H9 (cell line): ENCODE measurements at regions not wholly inside any gene's neighbourhood (a gene's known extent, or its start where the extent isn't known, plus 50 kb on each side); places are given as distances from the start of the nearest gene placed in this dataset.

Source experiments
- DNase-seq: peaks from one replicate; pipeline ENCODE4 v3.0.0-alpha.2; 2017
- H2AFZ ChIP-seq: one replicate; pipeline ENCODE4 v1.6.1; 2013; ENCODE audit warnings: mild to moderate bottlenecking, low read length, control low read depth, moderate library complexity
- H2AK5ac ChIP-seq: 2 replicates; pipeline ENCODE4 v1.6.1; 2013; ENCODE audit warnings: low read length, control low read depth, mixed read lengths; ENCODE audit not compliant: insufficient read length
- H2BK120ac ChIP-seq: one replicate; pipeline ENCODE4 v1.6.1; 2013; ENCODE audit warnings: low read depth, mild to moderate bottlenecking, low read length, control low read depth, inconsistent platforms; ENCODE audit not compliant: poor library complexity, severe bottlenecking
- H2BK12ac ChIP-seq: 2 replicates; pipeline ENCODE4 v1.6.1; 2013; ENCODE audit warnings: low read length, control low read depth, mixed read lengths, low read depth; ENCODE audit not compliant: insufficient read length
- H2BK15ac ChIP-seq: 2 replicates; pipeline ENCODE4 v1.6.1; 2013; ENCODE audit warnings: low read depth, low read length, control low read depth
- H2BK20ac ChIP-seq: one replicate; pipeline ENCODE4 v1.6.1; 2013; ENCODE audit warnings: low read depth, mild to moderate bottlenecking, low read length, control low read depth, inconsistent platforms; ENCODE audit not compliant: poor library complexity, severe bottlenecking
- H2BK5ac ChIP-seq: 2 replicates; pipeline ENCODE4 v1.6.1; 2013; ENCODE audit warnings: low read length, control low read depth, mixed read lengths; ENCODE audit not compliant: insufficient read length
- H3K14ac ChIP-seq: 2 replicates; pipeline ENCODE4 v1.6.1; 2013; ENCODE audit warnings: low read length, control low read depth; ENCODE audit not compliant: insufficient read depth
- H3K18ac ChIP-seq: 2 replicates; pipeline ENCODE4 v1.6.1; 2013; ENCODE audit warnings: low read depth, mild to moderate bottlenecking, mixed read lengths, low read length, control low read depth; ENCODE audit not compliant: insufficient read length
- H3K23ac ChIP-seq: 2 replicates; pipeline ENCODE4 v1.6.1; 2013; ENCODE audit warnings: low read length, control low read depth, mixed read lengths, low read depth; ENCODE audit not compliant: insufficient read length
- H3K23me2 ChIP-seq: 2 replicates; pipeline ENCODE4 v1.6.1; 2013; ENCODE audit warnings: low read depth, mild to moderate bottlenecking, mixed read lengths, low read length, control low read depth; ENCODE audit not compliant: insufficient read length, poor library complexity, severe bottlenecking
- H3K27ac ChIP-seq: 2 replicates; pipeline ENCODE4 v1.5.1; 2013; ENCODE audit warnings: low read length, control low read depth, mixed read lengths, low read depth; ENCODE audit not compliant: insufficient read length
- H3K27me3 ChIP-seq: 2 replicates; pipeline ENCODE4 v1.6.1; 2013; ENCODE audit warnings: low read length, control low read depth, inconsistent platforms; ENCODE audit not compliant: insufficient read depth
- H3K4ac ChIP-seq: 2 replicates; pipeline ENCODE4 v1.6.1; 2013; ENCODE audit warnings: low read depth, mild to moderate bottlenecking, control low read depth, inconsistent platforms, low read length, moderate library complexity
- H3K4me1 ChIP-seq: 2 replicates; pipeline ENCODE4 v1.6.1; 2013; ENCODE audit warnings: low read length, control low read depth, inconsistent platforms; ENCODE audit not compliant: insufficient read depth
- H3K4me2 ChIP-seq: 2 replicates; pipeline ENCODE4 v1.6.1; 2013; ENCODE audit warnings: low read length, control low read depth, mixed read lengths; ENCODE audit not compliant: insufficient read length, insufficient read depth
- H3K56ac ChIP-seq: 2 replicates; pipeline ENCODE4 v1.6.1; 2013; ENCODE audit warnings: low read depth, mild to moderate bottlenecking, mixed read lengths, low read length, control low read depth; ENCODE audit not compliant: insufficient read length
- H3K79me1 ChIP-seq: 2 replicates; pipeline ENCODE4 v1.6.1; 2013; ENCODE audit warnings: low read depth, mild to moderate bottlenecking, moderate library complexity, low read length, control low read depth, inconsistent platforms; ENCODE audit not compliant: insufficient read depth, poor library complexity, severe bottlenecking
- H3K79me2 ChIP-seq: 2 replicates; pipeline ENCODE4 v1.6.1; 2013; ENCODE audit warnings: low read length, control low read depth, inconsistent platforms; ENCODE audit not compliant: insufficient read depth
- H3K9ac ChIP-seq: 2 replicates; pipeline ENCODE4 v1.6.1; 2013; ENCODE audit warnings: low read length, control low read depth, mixed read lengths; ENCODE audit not compliant: insufficient read length; ENCODE audit errors: extremely low read depth
- H3K9me3 ChIP-seq: one replicate; pipeline ENCODE4 v1.6.1; 2013; ENCODE audit warnings: low read depth, low read length, inconsistent platforms; ENCODE audit not compliant: control insufficient read depth
- H3T11ph ChIP-seq: one replicate; pipeline ENCODE4 v1.6.1; 2013; ENCODE audit warnings: mild to moderate bottlenecking, low read length, control low read depth, inconsistent platforms
- H4K20me1 ChIP-seq: one replicate; pipeline ENCODE4 v1.6.1; 2013; ENCODE audit not compliant: control insufficient read depth, insufficient read length, insufficient read depth
- H4K5ac ChIP-seq: 2 replicates; pipeline ENCODE4 v1.6.1; 2013; ENCODE audit warnings: low read depth, mild to moderate bottlenecking, mixed read lengths, low read length, control low read depth; ENCODE audit not compliant: insufficient read length
- H4K8ac ChIP-seq: replicated peaks from 2 replicates; pipeline ENCODE4 v1.6.1; 2013; ENCODE audit warnings: low read length, control low read depth, mixed read lengths, low read depth; ENCODE audit not compliant: insufficient read length
- H4K91ac ChIP-seq: 2 replicates; pipeline ENCODE4 v1.6.1; 2013; ENCODE audit warnings: low read depth, mild to moderate bottlenecking, moderate library complexity, mixed read lengths, low read length, control low read depth; ENCODE audit not compliant: insufficient read length
- H3K27ac Mint-ChIP-seq, 3 experiments: 2 replicates in 2 of 3; 3 replicates in 1 of 3; pipeline ENCODE4 v1.8.0; 2020 to 2021; ENCODE audit warnings: mixed read lengths in 3 of 3, mild to moderate bottlenecking in 1 of 3, moderate library complexity in 1 of 3
- H3K27me3 Mint-ChIP-seq: 2 replicates; pipeline ENCODE4 v1.8.0; 2021; ENCODE audit warnings: low read depth, mild to moderate bottlenecking, moderate library complexity, mixed read lengths
- H3K36me3 Mint-ChIP-seq, 3 experiments: 2 replicates in 2 of 3; 3 replicates in 1 of 3; pipeline ENCODE4 v1.8.0; 2020 to 2021; ENCODE audit warnings: low read depth in 3 of 3, mixed read lengths in 3 of 3; ENCODE audit not compliant: insufficient read depth in 1 of 3
- H3K4me1 Mint-ChIP-seq, 2 experiments: 2 replicates each; pipeline ENCODE4 v1.8.0; 2020; ENCODE audit warnings: mixed read lengths in 2 of 2
- H3K4me3 Mint-ChIP-seq, 2 experiments: 2 replicates in 1 of 2; 3 replicates in 1 of 2; pipeline ENCODE4 v1.8.0; 2020 to 2021; ENCODE audit warnings: mild to moderate bottlenecking in 2 of 2, mixed read lengths in 2 of 2, moderate library complexity in 1 of 2
- H3K9me3 Mint-ChIP-seq, 2 experiments: 2 replicates in 1 of 2; 3 replicates in 1 of 2; pipeline ENCODE4 v1.8.0; 2020; ENCODE audit warnings: mild to moderate bottlenecking in 2 of 2, mixed read lengths in 2 of 2, moderate library complexity in 1 of 2
- CTCF ChIP-seq: fragments of 200-600 bp; sonication (generic); conservative IDR thresholded peaks from 3 replicates; pipeline ENCODE4 v1.8.0; 2021; ENCODE audit warnings: antibody characterized with exemption, mild to moderate bottlenecking
- WGBS: extraction: QIAGEN DNeasy Blood & Tissue Kit; methylation state at CpG from one replicate; pipeline ENCODE4 v1.1.7; 2013; ENCODE audit warnings: missing lambda C conversion rate, low lambda C conversion rate, mixed read lengths; ENCODE audit not compliant: insufficient read length; ENCODE audit errors: extremely low coverage; 5-methylcytosine and 5-hydroxymethylcytosine counted together

GRCh38 chr2:236445678-236446077 is 123.9 kb upstream of the ACKR3 start:
- H4K5ac ChIP-seq = no peak overlapping the region
- H3K23ac ChIP-seq = no peak overlapping the region
- no peaks in the 10 kb centered on the region for H3K27me3 Mint-ChIP-seq
- peaks cover 9 to 10% of the 10 kb centered on the region in 2 experiments; a peak in 4 of 5 replicates for H3K9me3 Mint-ChIP-seq
- no peak overlapping the region for H3K18ac ChIP-seq
- H2BK15ac ChIP-seq = no peak overlapping the region
- H3K27ac ChIP-seq = no peak overlapping the region
- H3K4me1 Mint-ChIP-seq = peaks cover 1 to 4% of the 10 kb centered on the region in 2 experiments; a peak in 3 of 4 replicates
- H3K4ac ChIP-seq = no peak overlapping the region
- H3K4me2 ChIP-seq = no peak overlapping the region
- no peaks in the 10 kb centered on the region for H3K27me3 ChIP-seq
- H2BK20ac ChIP-seq = no peak overlapping the region
- no peak overlapping the region for H2BK5ac ChIP-seq
- TF ChIP-seq CTCF = no peak
- no peaks in the 10 kb centered on the region for H3K4me1 ChIP-seq
- H4K91ac ChIP-seq = no peak overlapping the region
- H3T11ph ChIP-seq = no peak overlapping the region
- no peak overlapping the region for H3K56ac ChIP-seq
- H3K23me2 ChIP-seq = no peaks in the 10 kb centered on the region
- no peaks in the 10 kb centered on the region; a peak in 3 of 7 replicates for H3K36me3 Mint-ChIP-seq
- H2BK120ac ChIP-seq = no peak overlapping the region
- H3K14ac ChIP-seq = no peak overlapping the region
- H3K9me3 ChIP-seq = no peaks in the 10 kb centered on the region
- no peak overlapping the region for H3K27ac Mint-ChIP-seq
- WGBS = no CpG with 5 or more reads among the region's 2 CpGs
- no peaks in the 10 kb centered on the region for H4K20me1 ChIP-seq
- no peaks in the 10 kb centered on the region for H3K79me1 ChIP-seq
- no peak overlapping the region for H4K8ac ChIP-seq
- no peak overlapping the region for H2AFZ ChIP-seq
- H3K79me2 ChIP-seq = no peaks in the 10 kb centered on the region
- no peak overlapping the region for H2AK5ac ChIP-seq
- no peak overlapping the region for H3K4me3 Mint-ChIP-seq
- DNase-seq = no peak
- H3K9ac ChIP-seq = no peak overlapping the region
- no peak overlapping the region for H2BK12ac ChIP-seq
